CD4-positive, alpha-beta T cell treated with Interleukin-17A for 4 hours (primary cell): ENCODE measurements at regions not wholly inside any gene's neighbourhood (a gene's known extent, or its start where the extent isn't known, plus 50 kb on each side); places are given as distances from the start of the nearest gene placed in this dataset.
"Not testable (repeated sequence)": the region's sequence is repeated elsewhere in the genome, so short reads cannot be mapped to it uniquely, and the experiment has no call there.

Source experiments
- DNase-seq: peaks from one replicate; pipeline ENCODE4 v3.0.0-alpha.2; 2020; ENCODE audit warnings: mixed read lengths

- DNase-seq, result no peak
Observed at GRCh38 chr3:118497274-118497673, 537.4 kb downstream of the IGSF11 start.

DNA sequence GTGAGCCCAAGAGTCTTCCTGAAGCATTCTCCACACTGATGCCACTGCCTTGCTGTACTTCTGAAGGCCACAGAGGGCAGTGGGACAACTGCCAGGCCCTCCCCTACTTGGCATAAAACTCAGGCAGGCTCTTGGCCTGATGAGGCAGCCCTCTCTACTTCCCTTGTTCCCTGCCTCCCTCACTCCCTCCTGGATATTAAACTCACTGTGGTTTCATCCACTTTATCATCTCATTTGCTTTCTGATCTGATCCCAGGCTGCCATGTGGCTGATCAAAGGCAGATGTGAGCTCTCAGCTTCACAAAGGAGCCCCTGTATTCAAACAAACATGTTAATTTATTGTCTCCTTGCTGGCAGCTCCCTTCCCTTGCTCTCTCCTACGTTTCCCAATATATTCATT lies 533.5 kb downstream of the IGSF11 start:
- DNase-seq, result no peak

DNA sequence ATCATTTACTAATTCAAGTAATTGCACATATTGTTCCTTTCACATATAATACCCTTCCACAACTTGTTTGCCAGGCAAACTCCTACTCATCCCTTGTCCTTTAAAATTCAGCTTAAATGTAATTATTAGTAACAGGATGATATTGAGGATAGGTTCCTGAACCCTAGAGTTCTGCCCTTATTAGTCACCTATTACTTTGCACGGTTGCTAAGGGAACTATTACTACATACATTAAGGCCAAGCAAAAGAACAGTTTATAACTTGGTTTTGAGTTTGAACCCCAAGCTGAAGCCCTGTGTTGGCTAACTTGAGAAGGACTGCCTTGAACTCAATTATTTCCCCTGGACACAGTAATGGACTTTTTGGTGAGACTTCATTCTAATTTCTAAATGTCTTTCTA lies 529.7 kb downstream of the IGSF11 start:
- DNase-seq, result no peak

DNA sequence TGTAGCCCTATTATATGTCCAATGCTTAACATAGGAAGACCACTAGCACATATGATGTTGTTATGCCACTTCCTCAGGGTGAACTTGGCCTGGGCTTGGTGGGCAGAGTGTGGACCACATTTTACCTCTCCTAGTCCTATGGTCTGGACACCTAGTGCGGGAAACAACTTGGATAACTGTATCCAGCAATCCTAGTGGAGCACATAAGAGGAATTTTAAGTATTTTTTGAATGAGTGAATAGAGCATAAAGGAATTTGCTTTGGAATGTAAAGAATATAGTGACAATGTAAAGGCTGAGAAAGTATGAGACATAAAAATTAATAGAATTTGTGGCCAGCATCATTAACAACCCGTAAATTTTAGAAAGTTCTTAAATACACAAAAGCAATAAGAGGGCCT lies 528.9 kb downstream of the IGSF11 start:
- DNase-seq, result no peak

GRCh38 chr3:118511402-118511801 lies 523.2 kb downstream of the IGSF11 start:
- no peak for DNase-seq

DNA sequence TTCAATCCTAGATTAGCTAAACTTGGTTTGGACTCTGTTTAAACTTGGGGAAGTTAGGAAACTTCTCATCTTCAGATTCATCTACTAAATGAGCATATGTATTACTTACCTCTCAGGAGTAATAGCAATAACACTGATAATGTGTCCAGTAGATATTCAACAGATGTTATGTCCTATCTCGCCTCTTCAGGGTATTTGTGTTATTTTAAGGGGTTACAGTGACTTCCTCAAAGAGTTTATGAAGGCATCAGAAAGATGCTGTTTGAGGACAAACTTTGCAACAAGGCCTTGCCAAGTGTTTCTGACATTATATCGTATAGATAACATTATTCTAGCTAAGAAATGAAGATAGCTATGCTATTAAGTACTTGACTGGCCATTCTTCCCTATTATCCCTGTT lies 522.3 kb downstream of the IGSF11 start:
- no peak for DNase-seq

GRCh38 chr3:118525077-118525476 lies 509.6 kb downstream of the IGSF11 start:
- DNase-seq, result no peak

DNA sequence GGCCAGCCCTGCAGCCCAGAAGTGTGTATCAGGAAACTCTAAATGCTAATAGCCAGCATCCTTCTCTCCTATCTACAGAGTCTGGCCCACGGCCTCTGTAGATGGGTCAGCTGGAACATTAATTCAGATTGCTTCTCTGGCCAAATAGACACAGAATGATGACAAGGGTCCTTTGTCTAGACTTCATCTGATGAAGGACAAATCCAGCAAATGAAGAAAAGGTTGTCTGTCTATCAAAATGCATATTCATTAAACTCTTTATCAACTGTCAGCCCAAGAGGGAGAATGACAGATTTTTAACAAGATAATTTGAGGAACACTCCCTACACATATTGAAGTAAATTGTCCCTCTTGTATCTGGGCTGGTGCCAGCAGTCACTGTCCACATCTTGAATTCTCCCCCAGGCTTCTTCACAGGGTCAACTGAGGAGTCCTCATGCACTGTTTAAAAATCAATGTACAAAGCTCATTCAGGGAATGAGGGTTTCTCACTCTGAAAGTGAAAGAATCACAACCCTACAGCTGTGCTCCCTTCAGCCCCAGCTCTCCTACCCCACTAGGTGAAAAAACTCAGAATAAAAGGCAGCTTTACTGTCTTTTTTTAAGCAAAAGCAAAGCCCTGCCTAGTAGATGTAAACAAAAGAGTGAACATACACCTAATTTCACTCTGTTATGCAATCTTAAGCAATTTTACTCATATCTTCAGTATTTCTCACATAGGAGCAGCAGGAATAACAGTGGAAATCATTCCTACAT lies 507.7 kb downstream of the IGSF11 start:
- DNase-seq, result no peak

DNA sequence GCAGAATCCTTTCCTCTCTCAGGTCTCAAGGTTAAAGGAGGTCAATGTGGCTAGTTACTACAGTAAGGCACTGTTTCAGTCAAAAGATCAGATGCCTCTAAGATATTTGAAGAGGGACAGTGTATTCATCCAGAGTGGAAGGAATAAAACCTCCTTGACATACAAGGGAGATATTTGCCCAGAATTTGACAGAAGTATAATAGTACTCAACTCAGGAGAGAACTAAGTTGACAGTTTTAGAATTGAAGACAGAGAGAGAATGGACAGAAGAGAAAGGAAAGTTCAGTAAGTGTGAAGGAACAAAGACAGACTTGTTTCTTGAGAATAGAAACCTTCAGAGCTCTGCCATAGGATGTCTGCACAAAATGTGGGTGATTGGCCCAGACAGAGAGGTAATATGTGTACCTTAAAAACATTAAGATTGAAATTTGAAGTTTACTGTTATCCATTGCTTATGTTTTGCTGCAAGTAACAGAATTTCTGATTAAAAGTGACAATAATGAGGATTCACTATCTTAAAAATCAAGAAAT lies 507.1 kb downstream of the IGSF11 start:
- DNase-seq, result no peak

GRCh38 chr3:118529554-118529953 lies 505.1 kb downstream of the IGSF11 start:
- DNase-seq, result no peak

DNA sequence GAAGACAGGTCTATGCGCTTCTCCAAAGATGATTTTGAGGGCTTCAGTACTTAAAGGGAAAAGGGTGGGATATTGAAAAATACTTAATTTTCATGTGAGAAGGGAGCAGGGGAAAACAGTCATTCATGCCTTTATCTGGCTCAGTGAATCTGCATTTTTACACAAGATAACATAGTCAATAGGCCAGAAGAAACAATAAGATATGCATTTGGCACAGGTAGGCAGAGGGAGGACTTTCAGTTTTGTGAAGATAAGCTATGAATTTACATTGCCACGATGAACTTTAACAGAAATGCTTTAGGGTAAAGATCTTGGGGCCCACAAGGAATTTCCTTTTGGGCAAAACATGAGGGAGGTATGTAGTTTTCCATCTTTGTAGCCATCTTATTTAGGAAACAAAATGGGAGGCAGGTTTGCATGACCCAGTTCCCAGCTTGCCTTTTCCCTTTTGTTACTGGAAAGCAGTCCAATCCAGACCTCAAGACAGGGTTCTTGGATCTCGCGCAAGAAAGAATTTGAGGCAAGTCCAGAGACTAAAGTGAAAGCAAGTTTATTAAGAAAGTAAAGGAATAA lies 504.2 kb downstream of the IGSF11 start:
- DNase-seq, result no peak

DNA sequence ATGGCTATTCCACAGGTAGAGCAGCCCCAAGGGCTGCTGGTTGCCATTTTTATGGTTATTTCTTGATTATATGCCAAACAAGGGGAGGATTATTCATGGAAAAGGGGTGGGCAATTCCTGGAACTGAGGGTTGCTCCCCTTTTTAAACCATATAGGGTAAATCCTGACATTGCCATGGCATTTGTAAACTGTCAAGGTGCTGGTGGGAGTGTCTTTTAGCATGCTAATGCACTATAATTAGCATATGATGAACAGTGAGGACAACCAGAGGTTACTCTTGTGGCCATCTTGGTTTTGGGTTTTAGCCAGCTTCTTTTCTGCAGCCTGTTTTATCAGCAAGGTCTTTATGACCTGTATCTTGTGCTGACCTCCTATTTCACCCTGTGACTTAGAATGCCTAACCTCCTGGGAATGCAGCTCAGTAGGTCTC lies 503.7 kb downstream of the IGSF11 start:
- DNase-seq, result not testable (repeated sequence)

GRCh38 chr3:118531816-118532215 lies 502.8 kb downstream of the IGSF11 start:
- DNase-seq, result no peak

DNA sequence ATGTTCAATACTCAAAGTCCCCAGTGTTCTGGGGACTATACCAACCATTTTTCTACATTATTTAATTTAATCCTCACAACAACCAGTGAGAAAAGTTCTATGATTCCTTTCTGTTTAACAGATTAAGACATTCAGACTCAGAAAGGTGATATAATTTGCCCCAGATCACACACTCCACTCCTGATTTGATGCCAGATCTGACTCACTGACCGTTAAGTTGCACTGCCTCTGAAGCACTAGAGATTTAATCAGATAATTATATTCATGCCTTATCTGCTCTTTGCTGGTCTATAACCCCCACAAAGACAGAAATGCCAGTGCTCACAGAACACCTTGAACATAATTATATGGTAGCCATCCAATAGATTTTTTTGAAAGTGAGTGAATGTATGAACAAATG lies 501.0 kb downstream of the IGSF11 start:
- no peak for DNase-seq

- DNase-seq, result no peak
Observed at GRCh38 chr3:118534519-118534918, 500.1 kb downstream of the IGSF11 start.

GRCh38 chr3:118536764-118537163 lies 497.9 kb downstream of the IGSF11 start:
- DNase-seq, result no peak

DNA sequence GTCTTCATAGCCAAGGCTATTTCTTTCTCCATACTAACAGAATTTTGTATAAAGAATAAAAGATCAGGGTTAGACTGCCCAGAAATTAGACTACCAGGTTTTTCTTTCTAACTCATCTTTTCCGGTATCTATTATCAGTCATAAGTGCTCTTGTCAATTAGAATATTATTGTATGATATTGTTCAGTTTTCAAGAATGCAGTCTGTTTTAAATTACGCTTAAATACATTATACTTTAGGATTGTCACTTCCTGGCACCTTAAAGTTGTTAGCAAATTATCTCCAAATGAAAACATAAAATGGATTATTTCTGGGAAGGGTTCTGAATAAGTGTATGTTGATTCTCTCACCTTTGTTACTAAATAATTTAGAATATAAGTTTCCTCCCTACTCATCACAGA lies 497.2 kb downstream of the IGSF11 start:
- DNase-seq, result no peak

GRCh38 chr3:118538187-118538586 lies 496.5 kb downstream of the IGSF11 start:
- DNase-seq, result no peak

DNA sequence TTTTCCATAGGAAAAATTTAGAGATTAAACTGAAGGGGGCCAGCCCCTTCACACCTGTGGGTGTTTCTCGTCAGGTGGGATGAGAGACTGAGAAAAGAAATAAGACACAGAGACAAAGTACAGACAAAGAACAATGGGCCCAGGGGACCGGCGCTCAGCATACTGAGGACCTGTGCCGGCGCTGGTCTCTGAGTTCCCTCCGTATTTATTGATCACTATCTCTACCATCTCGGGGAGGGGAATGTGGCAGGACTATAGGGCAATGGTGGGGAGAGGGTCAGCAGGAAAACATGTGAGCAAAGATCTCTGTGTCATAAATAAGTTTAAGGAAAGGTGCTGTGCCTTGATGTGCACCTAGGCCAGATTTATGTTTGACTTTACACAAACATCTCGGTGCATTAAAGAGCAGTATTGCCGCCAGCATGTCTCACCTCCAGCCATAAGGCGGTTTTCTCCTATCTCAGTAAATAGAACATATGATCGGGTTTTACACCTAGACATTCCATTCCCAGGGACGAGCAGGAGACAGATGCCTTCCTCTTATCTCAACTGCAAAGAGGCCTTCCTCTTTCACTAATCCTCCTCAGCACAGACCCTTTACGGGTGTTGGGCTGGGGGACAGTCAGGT lies 494.7 kb downstream of the IGSF11 start:
- not testable (repeated sequence) for DNase-seq

- DNase-seq, result not testable (repeated sequence)
Observed at GRCh38 chr3:118540448-118540821, 494.2 kb downstream of the IGSF11 start.

GRCh38 chr3:118540826-118541225 lies 493.8 kb downstream of the IGSF11 start:
- DNase-seq, result no peak

- no peak for DNase-seq
Observed at GRCh38 chr3:118541796-118542195, 492.9 kb downstream of the IGSF11 start.

DNA sequence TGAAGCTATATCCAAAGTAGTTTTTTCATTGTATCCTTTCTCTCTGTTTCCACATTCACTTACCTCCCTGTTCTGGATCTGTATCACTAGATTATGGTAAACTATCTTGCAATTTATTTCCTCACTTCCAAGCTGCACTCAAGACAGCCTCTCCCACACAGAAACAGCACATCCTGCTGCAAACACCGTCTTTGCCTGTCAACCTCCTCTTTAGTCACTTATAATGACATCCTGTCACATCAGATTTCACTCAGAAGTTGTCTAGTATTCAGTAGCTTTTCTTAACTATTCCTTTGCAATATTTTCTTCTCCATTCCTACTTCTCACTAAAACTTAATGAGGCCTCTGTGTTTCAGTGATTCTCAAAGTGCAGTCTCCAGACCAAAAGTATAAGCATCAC lies 490.8 kb downstream of the IGSF11 start:
- DNase-seq, result no peak

DNA sequence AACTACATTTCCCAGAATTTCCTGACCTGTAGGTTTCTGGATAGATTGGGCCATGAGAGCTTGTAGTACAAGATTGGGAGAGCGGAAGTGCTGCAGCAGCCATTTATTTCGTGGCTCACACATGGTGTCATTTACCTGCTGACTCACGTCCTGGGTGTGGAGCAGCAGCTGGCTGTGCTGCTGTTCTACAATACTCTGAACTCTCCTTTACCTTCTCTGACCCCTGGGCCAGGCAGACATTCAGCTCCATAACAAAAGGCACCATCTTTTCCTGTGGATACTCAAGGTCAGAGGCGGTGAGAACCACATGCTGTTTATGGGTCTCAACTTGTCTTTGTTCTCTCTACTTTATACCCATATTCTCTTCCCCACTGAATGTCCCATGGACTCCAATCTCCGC lies 490.2 kb downstream of the IGSF11 start:
- no peak for DNase-seq
